ENCODE measurements at regions not wholly inside any gene's neighbourhood (a gene's known extent, or its start where the extent isn't known, plus 50 kb on each side); places are given as distances from the start of the nearest gene placed in this dataset.

GRCh38 chr11:70611821-70612220, 213.5 kb downstream of the CTTN start:
- Histone ChIP-seq H3K9me3 (ENCODE audit: insufficient read depth, low read length, severe bottlenecking) (peaks cover 5% of the 10 kb centered on the region), H3K4me2 (ENCODE audit: insufficient read depth, low read length) (no peak overlapping the region), H4K20me1 (ENCODE audit: insufficient read depth, low read length) (peaks cover 5% of the 10 kb centered on the region; the same call in 1 of the 2 replicates), H2AFZ (ENCODE audit: low read depth, low read length) (no peak overlapping the region), H3K79me2 (ENCODE audit: insufficient read depth, low read length) (no peaks in the 10 kb centered on the region), H3K27ac (ENCODE audit: low read length) (no peak overlapping the region), H3K27me3 (ENCODE audit: insufficient read depth, low read length, poor library complexity) (no peaks in the 10 kb centered on the region), H3K36me3 (ENCODE audit: insufficient read depth, low read length) (no peaks in the 10 kb centered on the region), H3K4me3 (ENCODE audit: low read depth in 1 of 2, low read length in 2 of 2) (no peak overlapping the region), H3K4me1 (ENCODE audit: insufficient read depth, low read length) (no peaks in the 10 kb centered on the region), H3K9ac (ENCODE audit: low read depth, low read length) (no peak overlapping the region)
- no peak for ATAC-seq (ENCODE audit: insufficient read depth, low read depth)
- no peak for DNase-seq
- TF ChIP-seq EZH2 (IDR thresholded peaks at IDR 0.05; ENCODE audit: borderline replicate concordance, low read depth, low read length, severe bottlenecking) = no peak
- no peak for TF ChIP-seq CTCF (IDR thresholded peaks at IDR 0.05; ENCODE audit: borderline replicate concordance, extremely low read depth, low read length, poor library complexity, severe bottlenecking)

GRCh38 chr11:70612459-70613141, 214.3 kb downstream of the CTTN start:
- Histone ChIP-seq H3K4me1 (ENCODE audit: insufficient read depth, low read length) (no peaks in the 10 kb centered on the region), H3K36me3 (ENCODE audit: insufficient read depth, low read length) (no peaks in the 10 kb centered on the region), H4K20me1 (ENCODE audit: insufficient read depth, low read length) (peaks cover 5% of the 10 kb centered on the region; the same call in 1 of the 2 replicates), H2AFZ (ENCODE audit: low read depth, low read length) (no peak overlapping the region), H3K27ac (ENCODE audit: low read length) (no peak overlapping the region), H3K27me3 (ENCODE audit: insufficient read depth, low read length, poor library complexity) (no peaks in the 10 kb centered on the region), H3K9ac (ENCODE audit: low read depth, low read length) (no peak overlapping the region), H3K79me2 (ENCODE audit: insufficient read depth, low read length) (no peaks in the 10 kb centered on the region), H3K9me3 (ENCODE audit: insufficient read depth, low read length, severe bottlenecking) (peaks cover 5% of the 10 kb centered on the region), H3K4me2 (ENCODE audit: insufficient read depth, low read length) (no peak overlapping the region), H3K4me3 (ENCODE audit: low read depth in 1 of 2, low read length in 2 of 2) (no peak overlapping the region)
- DNase-seq = no peak
- TF ChIP-seq EZH2 (IDR thresholded peaks at IDR 0.05; ENCODE audit: borderline replicate concordance, low read depth, low read length, severe bottlenecking) (no peak), CTCF (IDR thresholded peaks at IDR 0.05; ENCODE audit: borderline replicate concordance, extremely low read depth, low read length, poor library complexity, severe bottlenecking) (no peak)
- ATAC-seq (ENCODE audit: insufficient read depth, low read depth) = no peak

GRCh38 chr11:70614034-70614681, 215.8 kb downstream of the CTTN start:
- H3K9ac ChIP-seq (ENCODE audit: low read depth, low read length) = no peak overlapping the region
- TF ChIP-seq CTCF (IDR thresholded peaks at IDR 0.05; ENCODE audit: borderline replicate concordance, extremely low read depth, low read length, poor library complexity, severe bottlenecking) (no peak), EZH2 (IDR thresholded peaks at IDR 0.05; ENCODE audit: borderline replicate concordance, low read depth, low read length, severe bottlenecking) (no peak)
- H2AFZ ChIP-seq (ENCODE audit: low read depth, low read length) = no peak overlapping the region
- peaks cover 5% of the 10 kb centered on the region for H3K9me3 ChIP-seq (ENCODE audit: insufficient read depth, low read length, severe bottlenecking)
- no peak overlapping the region for H3K4me3 ChIP-seq (ENCODE audit: low read depth in 1 of 2, low read length in 2 of 2)
- no peak overlapping the region for H3K27ac ChIP-seq (ENCODE audit: low read length)
- no peak overlapping the region for H3K4me2 ChIP-seq (ENCODE audit: insufficient read depth, low read length)
- no peaks in the 10 kb centered on the region for H3K36me3 ChIP-seq (ENCODE audit: insufficient read depth, low read length)
- no peaks in the 10 kb centered on the region for H3K4me1 ChIP-seq (ENCODE audit: insufficient read depth, low read length)
- no peaks in the 10 kb centered on the region for H3K79me2 ChIP-seq (ENCODE audit: insufficient read depth, low read length)
- DNase-seq = no peak
- H3K27me3 ChIP-seq (ENCODE audit: insufficient read depth, low read length, poor library complexity) = no peaks in the 10 kb centered on the region
- peaks cover 5% of the 10 kb centered on the region; the same call in 1 of the 2 replicates for H4K20me1 ChIP-seq (ENCODE audit: insufficient read depth, low read length)
- no peak for ATAC-seq (ENCODE audit: insufficient read depth, low read depth)
